ENCODE measurements at regions not wholly inside any gene's neighbourhood (a gene's known extent, or its start where the extent isn't known, plus 50 kb on each side); places are given as distances from the start of the nearest gene placed in this dataset.

- H3K27ac ChIP-seq (ENCODE audit: low read depth, low read length, poor library complexity, severe bottlenecking) = no peak overlapping the region
- H3K4me2 ChIP-seq (ENCODE audit: low read length) = no peak overlapping the region
- no peak overlapping the region for H3K4me3 ChIP-seq (ENCODE audit: low read depth, low read length, poor library complexity, severe bottlenecking)
- no peaks in the 10 kb centered on the region for H3K9me3 ChIP-seq (ENCODE audit: low read length)
- H3K36me3 ChIP-seq (ENCODE audit: insufficient read depth, low read length) = no peaks in the 10 kb centered on the region
- TF ChIP-seq EZH2 (IDR thresholded peaks at IDR 0.05; ENCODE audit: borderline replicate concordance, low read length) = no peak
- TF ChIP-seq, protein P1, sequence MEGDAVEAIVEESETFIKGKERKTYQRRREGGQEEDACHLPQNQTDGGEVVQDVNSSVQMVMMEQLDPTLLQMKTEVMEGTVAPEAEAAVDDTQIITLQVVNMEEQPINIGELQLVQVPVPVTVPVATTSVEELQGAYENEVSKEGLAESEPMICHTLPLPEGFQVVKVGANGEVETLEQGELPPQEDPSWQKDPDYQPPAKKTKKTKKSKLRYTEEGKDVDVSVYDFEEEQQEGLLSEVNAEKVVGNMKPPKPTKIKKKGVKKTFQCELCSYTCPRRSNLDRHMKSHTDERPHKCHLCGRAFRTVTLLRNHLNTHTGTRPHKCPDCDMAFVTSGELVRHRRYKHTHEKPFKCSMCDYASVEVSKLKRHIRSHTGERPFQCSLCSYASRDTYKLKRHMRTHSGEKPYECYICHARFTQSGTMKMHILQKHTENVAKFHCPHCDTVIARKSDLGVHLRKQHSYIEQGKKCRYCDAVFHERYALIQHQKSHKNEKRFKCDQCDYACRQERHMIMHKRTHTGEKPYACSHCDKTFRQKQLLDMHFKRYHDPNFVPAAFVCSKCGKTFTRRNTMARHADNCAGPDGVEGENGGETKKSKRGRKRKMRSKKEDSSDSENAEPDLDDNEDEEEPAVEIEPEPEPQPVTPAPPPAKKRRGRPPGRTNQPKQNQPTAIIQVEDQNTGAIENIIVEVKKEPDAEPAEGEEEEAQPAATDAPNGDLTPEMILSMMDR (IDR thresholded peaks at IDR 0.05; ENCODE audit: low read length) = no peak
- H4K20me1 ChIP-seq (ENCODE audit: insufficient read depth, low read length) = no peaks in the 10 kb centered on the region
- H3K4me1 ChIP-seq (ENCODE audit: insufficient read depth, low read length, severe bottlenecking) = no peaks in the 10 kb centered on the region
- H3K9me2 ChIP-seq (ENCODE audit: low read depth, low read length) = no peaks in the 10 kb centered on the region
- no peaks in the 10 kb centered on the region for H3F3A ChIP-seq (ENCODE audit: insufficient read depth, low read length)
- H2AFZ ChIP-seq (ENCODE audit: low read length) = no peak overlapping the region
- H3K9ac ChIP-seq (ENCODE audit: low read length) = no peak overlapping the region
- H3K27me3 ChIP-seq (ENCODE audit: insufficient read depth, low read length) = no peaks in the 10 kb centered on the region
- no peaks in the 10 kb centered on the region for H3K79me2 ChIP-seq (ENCODE audit: insufficient read depth, low read length)
These were observed 95.9 kb upstream of the KLF4 start for GRCh38 chr9:107585465-107585864.

DNA sequence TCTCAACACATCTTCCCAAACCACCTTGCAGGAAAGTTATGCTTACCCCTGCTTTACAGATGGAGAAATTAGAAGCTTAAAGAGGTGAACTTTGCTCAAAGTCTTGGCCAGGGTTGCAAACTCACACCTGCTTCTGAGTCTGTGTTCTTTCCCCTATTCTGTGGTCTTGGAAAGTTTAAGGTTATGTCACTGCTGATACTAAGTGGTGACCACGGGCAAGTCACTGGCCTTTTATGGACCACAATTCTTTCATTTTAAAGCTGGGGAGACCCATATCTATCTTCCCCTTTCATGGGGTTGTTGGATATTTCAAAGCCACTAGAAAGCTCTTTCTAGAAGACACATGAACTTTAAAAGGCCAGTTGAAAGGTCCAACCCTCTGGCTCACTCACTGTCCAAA lies 95.4 kb upstream of the KLF4 start:
- no peaks in the 10 kb centered on the region for H3K27me3 ChIP-seq (ENCODE audit: insufficient read depth, low read length)
- no peaks in the 10 kb centered on the region for H3K9me3 ChIP-seq (ENCODE audit: low read length)
- H3K27ac ChIP-seq (ENCODE audit: low read depth, low read length, poor library complexity, severe bottlenecking) = no peak overlapping the region
- H3K9me2 ChIP-seq (ENCODE audit: low read depth, low read length) = no peaks in the 10 kb centered on the region
- H3K4me2 ChIP-seq (ENCODE audit: low read length) = no peak overlapping the region
- no peaks in the 10 kb centered on the region for H3F3A ChIP-seq (ENCODE audit: insufficient read depth, low read length)
- no peak overlapping the region for H3K4me3 ChIP-seq (ENCODE audit: low read depth, low read length, poor library complexity, severe bottlenecking)
- H3K36me3 ChIP-seq (ENCODE audit: insufficient read depth, low read length) = no peaks in the 10 kb centered on the region
- no peak overlapping the region for H3K9ac ChIP-seq (ENCODE audit: low read length)
- H2AFZ ChIP-seq (ENCODE audit: low read length) = no peak overlapping the region
- TF ChIP-seq, protein P1 (IDR thresholded peaks at IDR 0.05; ENCODE audit: low read length) = no peak
- TF ChIP-seq EZH2 (IDR thresholded peaks at IDR 0.05; ENCODE audit: borderline replicate concordance, low read length) = no peak
- no peaks in the 10 kb centered on the region for H4K20me1 ChIP-seq (ENCODE audit: insufficient read depth, low read length)
- no peaks in the 10 kb centered on the region for H3K4me1 ChIP-seq (ENCODE audit: insufficient read depth, low read length, severe bottlenecking)
- no peaks in the 10 kb centered on the region for H3K79me2 ChIP-seq (ENCODE audit: insufficient read depth, low read length)

- TF ChIP-seq, protein P1 (IDR thresholded peaks at IDR 0.05; ENCODE audit: low read length) = no peak
- TF ChIP-seq EZH2 (IDR thresholded peaks at IDR 0.05; ENCODE audit: borderline replicate concordance, low read length) = no peak
- H3K9ac ChIP-seq (ENCODE audit: low read length) = no peak overlapping the region
- no peak overlapping the region for H2AFZ ChIP-seq (ENCODE audit: low read length)
- H3K27ac ChIP-seq (ENCODE audit: low read depth, low read length, poor library complexity, severe bottlenecking) = no peak overlapping the region
- no peaks in the 10 kb centered on the region for H3K4me1 ChIP-seq (ENCODE audit: insufficient read depth, low read length, severe bottlenecking)
- no peaks in the 10 kb centered on the region for H4K20me1 ChIP-seq (ENCODE audit: insufficient read depth, low read length)
- no peaks in the 10 kb centered on the region for H3K9me3 ChIP-seq (ENCODE audit: low read length)
- no peak overlapping the region for H3K4me2 ChIP-seq (ENCODE audit: low read length)
- no peak overlapping the region for H3K4me3 ChIP-seq (ENCODE audit: low read depth, low read length, poor library complexity, severe bottlenecking)
- H3K79me2 ChIP-seq (ENCODE audit: insufficient read depth, low read length) = no peaks in the 10 kb centered on the region
- H3F3A ChIP-seq (ENCODE audit: insufficient read depth, low read length) = no peaks in the 10 kb centered on the region
- H3K27me3 ChIP-seq (ENCODE audit: insufficient read depth, low read length) = no peaks in the 10 kb centered on the region
- no peaks in the 10 kb centered on the region for H3K36me3 ChIP-seq (ENCODE audit: insufficient read depth, low read length)
- H3K9me2 ChIP-seq (ENCODE audit: low read depth, low read length) = no peaks in the 10 kb centered on the region
These were observed 94.6 kb upstream of the KLF4 start for GRCh38 chr9:107584186-107584585.

All from OCI-LY1 (cell line).